AG09309 (cell line): ENCODE measurements at regions not wholly inside any gene's neighbourhood (a gene's known extent, or its start where the extent isn't known, plus 50 kb on each side); places are given as distances from the start of the nearest gene placed in this dataset.
"Not testable (repeated sequence)": the region's sequence is repeated elsewhere in the genome, so short reads cannot be mapped to it uniquely, and the experiment has no call there.

ENCODE experiments used
- DNase-seq: peaks from one replicate; pipeline ENCODE4 v3.0.0-alpha.2; 2010; ENCODE audit warnings: low read depth
- H3K4me3 ChIP-seq: 2 replicates; pipeline ENCODE4 v1.5.1; 2011; ENCODE audit warnings: mild to moderate bottlenecking, low read depth, low read length, moderate library complexity; ENCODE audit not compliant: control insufficient read depth
- CTCF ChIP-seq: IDR thresholded peaks from 2 replicates; pipeline ENCODE4 v1.5.1; 2011; ENCODE audit warnings: mild to moderate bottlenecking, low read depth, low read length, inconsistent platforms; ENCODE audit not compliant: insufficient read depth, control insufficient read depth; ENCODE audit errors: missing control alignments

GRCh38 chr12:56872366-56872765 is 61.8 kb downstream of the SDR9C7 start:
- no peak for TF ChIP-seq CTCF
- H3K4me3 ChIP-seq: no peak overlapping the region
- DNase-seq: no peak

DNA sequence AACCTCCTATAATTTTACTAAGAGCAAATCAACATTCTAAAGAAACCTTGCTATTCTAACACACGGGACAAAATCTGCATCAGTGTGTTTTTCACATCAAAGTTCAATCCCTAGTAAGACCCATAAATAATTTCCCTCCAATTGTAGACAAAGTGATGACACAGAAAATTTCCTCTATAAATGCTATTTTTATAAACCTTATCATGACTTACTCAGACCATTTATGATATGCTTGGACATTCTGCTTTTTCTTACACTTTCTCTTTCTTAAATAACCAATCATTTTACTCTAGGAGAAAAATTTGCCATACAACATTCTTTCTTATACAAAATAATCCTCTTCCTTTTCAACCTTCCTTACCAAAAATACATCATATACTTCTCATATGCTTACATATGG is 67.0 kb downstream of the SDR9C7 start:
- no peak for TF ChIP-seq CTCF
- DNase-seq: no peak
- no peak overlapping the region for H3K4me3 ChIP-seq

- no peak overlapping the region for H3K4me3 ChIP-seq
- TF ChIP-seq CTCF: no peak
- DNase-seq: no peak
Observed at GRCh38 chr12:56866493-56866892, 67.7 kb downstream of the SDR9C7 start.

DNA sequence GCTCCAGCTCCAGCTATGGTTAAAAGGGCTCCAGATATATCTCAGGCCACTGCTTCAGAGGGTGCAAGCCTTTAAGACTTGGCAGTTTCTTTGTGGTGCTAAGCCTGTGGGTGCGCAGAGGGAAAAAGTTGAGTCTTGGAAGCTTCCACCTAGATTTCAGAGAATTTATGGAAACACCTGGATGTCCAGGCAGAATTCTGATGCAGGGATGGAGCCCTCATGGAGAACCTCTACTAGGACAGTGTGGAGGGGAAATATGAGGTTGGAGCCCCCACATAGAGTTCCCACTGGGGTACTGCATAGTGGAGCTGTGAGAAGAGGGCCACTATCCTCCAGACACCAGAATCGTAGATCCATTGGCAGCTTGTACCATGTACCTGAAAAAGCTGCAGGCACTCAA is 69.9 kb downstream of the SDR9C7 start:
- TF ChIP-seq CTCF: no peak
- H3K4me3 ChIP-seq: no peak overlapping the region
- no peak for DNase-seq

DNA sequence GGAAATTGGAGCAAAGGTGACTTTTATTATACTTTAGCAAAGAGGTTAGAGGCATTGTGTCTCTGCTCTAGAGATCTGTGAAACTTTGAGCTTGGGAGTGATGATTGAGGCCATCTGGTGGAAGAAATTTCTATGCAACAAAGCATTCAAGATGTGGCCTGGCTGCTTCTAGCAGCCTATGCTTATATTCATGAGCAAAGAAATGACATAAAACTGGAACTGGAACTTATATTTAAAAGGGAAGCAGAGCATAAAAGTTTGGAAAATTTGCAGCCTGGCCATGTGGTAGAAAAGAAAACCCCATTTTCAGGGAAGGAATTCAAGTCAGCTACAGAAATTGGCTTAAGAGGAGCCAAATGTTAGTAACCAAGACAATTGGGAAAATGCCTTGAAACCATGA is 70.4 kb downstream of the SDR9C7 start:
- TF ChIP-seq CTCF: no peak
- no peak overlapping the region for H3K4me3 ChIP-seq

DNA sequence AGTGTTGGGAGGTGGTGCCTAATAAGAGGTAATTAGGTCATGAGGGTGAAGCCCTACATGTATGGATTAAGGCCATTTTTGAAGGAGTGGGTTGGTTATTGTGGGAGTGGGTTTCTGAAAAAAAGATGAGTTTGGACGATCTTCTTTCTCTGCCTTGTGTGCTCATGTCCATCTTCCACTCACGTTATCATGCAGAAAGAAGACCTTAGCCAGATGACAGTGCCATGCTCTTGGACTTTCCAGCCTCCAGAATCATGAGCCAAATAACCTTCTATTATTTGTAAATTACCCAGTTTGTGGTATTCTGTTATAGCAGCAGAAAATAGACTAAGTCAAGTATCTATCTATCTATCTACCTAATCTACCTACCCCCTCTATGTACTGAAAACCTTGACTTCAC is 71.9 kb downstream of the SDR9C7 start:
- H3K4me3 ChIP-seq: no peak overlapping the region
- DNase-seq: no peak
- no peak for TF ChIP-seq CTCF

More for the DNA sequence above, 70.4 kb downstream of the SDR9C7 start:
- no peak for DNase-seq

DNA sequence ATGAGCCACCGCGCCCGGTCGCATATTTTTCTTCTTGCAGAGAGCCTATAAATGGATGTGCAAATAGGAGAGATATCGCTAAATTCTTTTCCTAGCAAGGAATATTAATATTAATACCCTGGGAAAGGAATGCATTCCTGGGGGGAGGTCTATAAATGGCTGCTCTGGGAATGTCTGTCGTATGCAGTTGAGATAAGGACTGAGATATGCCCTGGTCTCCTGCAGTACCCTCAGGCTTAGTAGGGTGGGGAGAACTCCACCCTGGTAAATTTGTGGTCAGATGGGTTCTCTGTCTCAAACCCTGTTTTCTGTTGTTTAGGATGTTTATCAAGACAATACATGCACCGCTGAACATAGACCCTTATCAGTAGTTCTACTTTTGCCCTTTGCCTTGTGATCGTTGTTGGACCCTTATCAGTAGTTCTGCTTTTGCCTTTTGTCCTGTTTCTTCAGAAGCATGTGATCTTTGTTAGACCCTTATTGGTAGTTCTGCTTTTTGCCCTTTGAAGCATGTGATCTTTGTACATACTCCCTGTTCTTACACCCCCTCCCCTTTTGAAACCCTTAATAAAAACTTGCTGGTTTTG is 80.7 kb downstream of the SDR9C7 start:
- not testable (repeated sequence) for H3K4me3 ChIP-seq, DNase-seq
